Endothelial cell (in vitro differentiated cells): ENCODE measurements at regions not wholly inside any gene's neighbourhood (a gene's known extent, or its start where the extent isn't known, plus 50 kb on each side); places are given as distances from the start of the nearest gene placed in this dataset.

Experiments used
- DNase-seq: peaks from one replicate; pipeline ENCODE4 v3.0.0; 2021; ENCODE audit warnings: low spot score
- H3K27ac Mint-ChIP-seq: one replicate; pipeline ENCODE4 v1.8.0; 2021; ENCODE audit warnings: mixed read lengths, inconsistent platforms; ENCODE audit not compliant: unreplicated experiment
- H3K27me3 Mint-ChIP-seq: one replicate; pipeline ENCODE4 v1.8.0; 2021; ENCODE audit warnings: mild to moderate bottlenecking, moderate library complexity, mixed read lengths, inconsistent platforms; ENCODE audit not compliant: unreplicated experiment
- H3K36me3 Mint-ChIP-seq: one replicate; pipeline ENCODE4 v1.8.0; 2021; ENCODE audit warnings: mild to moderate bottlenecking, low read depth, mixed read lengths, inconsistent platforms; ENCODE audit not compliant: unreplicated experiment
- H3K4me1 Mint-ChIP-seq: one replicate; pipeline ENCODE4 v1.8.0; 2021; ENCODE audit warnings: mild to moderate bottlenecking, mixed read lengths, inconsistent platforms; ENCODE audit not compliant: unreplicated experiment
- H3K4me3 Mint-ChIP-seq: one replicate; pipeline ENCODE4 v1.8.0; 2021; ENCODE audit warnings: mild to moderate bottlenecking, mixed read lengths, inconsistent platforms; ENCODE audit not compliant: unreplicated experiment
- H3K9me3 Mint-ChIP-seq: one replicate; pipeline ENCODE4 v1.8.0; 2021; ENCODE audit warnings: mixed read lengths, inconsistent platforms; ENCODE audit not compliant: unreplicated experiment
- TF ChIP-seq, protein P1 (sequence below): fragments of 200-600 bp; sonication (generic); IDR thresholded peaks from one replicate; pipeline ENCODE4 v1.5.0; 2021; ENCODE audit warnings: antibody characterized with exemption; ENCODE audit not compliant: unreplicated experiment

DNA sequence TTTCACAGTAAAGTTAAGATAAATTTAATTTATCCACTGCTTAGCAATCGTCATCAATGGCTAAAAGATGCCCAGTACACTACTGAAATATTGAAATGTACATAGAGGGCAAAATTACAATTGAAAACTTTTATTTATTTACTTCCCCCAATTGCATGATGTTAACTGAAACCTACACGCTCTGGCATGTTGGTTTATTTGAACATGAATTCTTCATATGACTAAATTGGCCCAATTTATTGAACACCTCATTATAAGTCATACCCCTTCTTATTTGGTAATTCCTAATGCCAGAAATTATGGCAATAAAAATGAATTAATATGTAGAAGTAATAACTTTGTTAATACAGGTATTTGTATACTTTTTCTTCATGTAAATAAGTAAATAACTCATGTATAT is 183.0 kb upstream of the ZC3H15 start:
- DNase-seq, result no peak
- H3K9me3 Mint-ChIP-seq, result no peaks in the 10 kb centered on the region
- no peak overlapping the region for H3K27ac Mint-ChIP-seq
- TF ChIP-seq, protein P1, sequence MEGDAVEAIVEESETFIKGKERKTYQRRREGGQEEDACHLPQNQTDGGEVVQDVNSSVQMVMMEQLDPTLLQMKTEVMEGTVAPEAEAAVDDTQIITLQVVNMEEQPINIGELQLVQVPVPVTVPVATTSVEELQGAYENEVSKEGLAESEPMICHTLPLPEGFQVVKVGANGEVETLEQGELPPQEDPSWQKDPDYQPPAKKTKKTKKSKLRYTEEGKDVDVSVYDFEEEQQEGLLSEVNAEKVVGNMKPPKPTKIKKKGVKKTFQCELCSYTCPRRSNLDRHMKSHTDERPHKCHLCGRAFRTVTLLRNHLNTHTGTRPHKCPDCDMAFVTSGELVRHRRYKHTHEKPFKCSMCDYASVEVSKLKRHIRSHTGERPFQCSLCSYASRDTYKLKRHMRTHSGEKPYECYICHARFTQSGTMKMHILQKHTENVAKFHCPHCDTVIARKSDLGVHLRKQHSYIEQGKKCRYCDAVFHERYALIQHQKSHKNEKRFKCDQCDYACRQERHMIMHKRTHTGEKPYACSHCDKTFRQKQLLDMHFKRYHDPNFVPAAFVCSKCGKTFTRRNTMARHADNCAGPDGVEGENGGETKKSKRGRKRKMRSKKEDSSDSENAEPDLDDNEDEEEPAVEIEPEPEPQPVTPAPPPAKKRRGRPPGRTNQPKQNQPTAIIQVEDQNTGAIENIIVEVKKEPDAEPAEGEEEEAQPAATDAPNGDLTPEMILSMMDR, result no peak
- H3K4me1 Mint-ChIP-seq, result peaks cover 10% of the 10 kb centered on the region
- no peaks in the 10 kb centered on the region for H3K27me3 Mint-ChIP-seq
- no peaks in the 10 kb centered on the region for H3K36me3 Mint-ChIP-seq
- no peak overlapping the region for H3K4me3 Mint-ChIP-seq

GRCh38 chr2:186304064-186304463 is 182.0 kb upstream of the ZC3H15 start:
- Mint-ChIP-seq H3K4me3 (no peak overlapping the region), H3K27me3 (no peaks in the 10 kb centered on the region), H3K9me3 (no peaks in the 10 kb centered on the region), H3K4me1 (peaks cover 13% of the 10 kb centered on the region), H3K27ac (no peak overlapping the region), H3K36me3 (no peaks in the 10 kb centered on the region)
- TF ChIP-seq, protein P1, result no peak
- DNase-seq, result no peak

GRCh38 chr2:186306754-186307153 is 179.3 kb upstream of the ZC3H15 start:
- Mint-ChIP-seq H3K9me3 (no peaks in the 10 kb centered on the region), H3K4me1 (peaks cover 13% of the 10 kb centered on the region), H3K27ac (no peak overlapping the region), H3K4me3 (no peak overlapping the region), H3K36me3 (no peaks in the 10 kb centered on the region), H3K27me3 (no peaks in the 10 kb centered on the region)
- TF ChIP-seq, protein P1, result no peak
- no peak for DNase-seq

- no peak overlapping the region for H3K27ac Mint-ChIP-seq
- H3K9me3 Mint-ChIP-seq, result no peaks in the 10 kb centered on the region
- DNase-seq, result no peak
Measured at GRCh38 chr2:186307871-186308270, 178.2 kb upstream of the ZC3H15 start.

GRCh38 chr2:186308347-186308746 is 177.7 kb upstream of the ZC3H15 start:
- Mint-ChIP-seq H3K27me3 (no peaks in the 10 kb centered on the region), H3K4me1 (peaks cover 13% of the 10 kb centered on the region), H3K9me3 (no peaks in the 10 kb centered on the region), H3K36me3 (no peaks in the 10 kb centered on the region), H3K27ac (peak overlapping the region; percentile 13), H3K4me3 (no peak overlapping the region)
- DNase-seq, result no peak
- TF ChIP-seq, protein P1, result no peak

More at GRCh38 chr2:186307871-186308270, 178.2 kb upstream of the ZC3H15 start:
- Mint-ChIP-seq H3K27me3 (no peaks in the 10 kb centered on the region), H3K4me1 (peaks cover 13% of the 10 kb centered on the region), H3K4me3 (no peak overlapping the region), H3K36me3 (no peaks in the 10 kb centered on the region)
- TF ChIP-seq, protein P1, result no peak
